ENCODE measurements at regions not wholly inside any gene's neighbourhood (a gene's known extent, or its start where the extent isn't known, plus 50 kb on each side); places are given as distances from the start of the nearest gene placed in this dataset.

DNA sequence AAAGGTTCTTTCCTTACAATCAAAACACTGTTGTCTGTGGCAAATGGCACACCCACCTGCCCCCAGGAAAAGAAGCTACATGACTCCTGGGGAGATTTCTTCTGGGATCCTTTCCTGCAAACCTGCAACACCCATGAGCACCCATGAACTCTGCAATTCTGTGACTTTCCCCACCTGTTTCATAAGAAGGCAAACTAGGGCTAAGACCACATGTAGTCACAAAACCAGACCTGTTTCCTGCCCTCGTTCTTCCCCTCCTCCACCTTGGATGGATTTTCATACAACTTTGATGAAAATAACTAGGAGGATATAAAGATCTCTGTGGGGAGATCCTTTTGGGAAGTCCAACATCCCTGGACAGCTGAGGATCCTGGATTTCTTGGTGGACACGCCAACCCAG lies 1084.7 kb downstream of the BCL11B start:
- Histone ChIP-seq H3K9me2 (ENCODE audit: insufficient read depth, low read length) (no peaks in the 10 kb centered on the region), H3K9me3 (ENCODE audit: low read length) (no peaks in the 10 kb centered on the region), H3K27ac (ENCODE audit: low read length) (no peak overlapping the region), H3K27me3 (ENCODE audit: insufficient read depth, low read depth, low read length) (no peaks in the 10 kb centered on the region), H3K9ac (ENCODE audit: low read length) (no peak overlapping the region), H3K36me3 (ENCODE audit: insufficient read depth, low read length) (no peaks in the 10 kb centered on the region), H3K4me2 (ENCODE audit: low read length) (no peak overlapping the region), H4K20me1 (ENCODE audit: insufficient read depth) (no peaks in the 10 kb centered on the region), H2AFZ (ENCODE audit: low read depth, low read length) (no peak overlapping the region), H3K79me2 (replicated peaks; ENCODE audit: insufficient read depth, low read length) (no peaks in the 10 kb centered on the region), H3K4me3 (ENCODE audit: low read length) (no peak overlapping the region), H3F3A (ENCODE audit: insufficient read depth, low read length, poor library complexity, severe bottlenecking) (no peaks in the 10 kb centered on the region)
- no peak for TF ChIP-seq EZH2 (IDR thresholded peaks at IDR 0.05; ENCODE audit: borderline replicate concordance, insufficient read depth, low read length, poor library complexity, severe bottlenecking)
- TF ChIP-seq CTCF (IDR thresholded peaks at IDR 0.05; ENCODE audit: poor library complexity, severe bottlenecking), result no peak
- TF ChIP-seq REST (IDR thresholded peaks at IDR 0.05; ENCODE audit: borderline replicate concordance), result no peak
- TF ChIP-seq EP300 (conservative IDR thresholded peaks at IDR 0.05; ENCODE audit: poor library complexity, severe bottlenecking), result no peak
- no peak for TF ChIP-seq SMC3 (conservative IDR thresholded peaks at IDR 0.05; ENCODE audit: poor library complexity)
- TF ChIP-seq MXI1 (conservative IDR thresholded peaks at IDR 0.05; ENCODE audit: poor library complexity, severe bottlenecking), result no peak
- TF ChIP-seq TAF1 (IDR thresholded peaks at IDR 0.05; ENCODE audit: low read depth), result no peak
- TF ChIP-seq RAD21 (conservative IDR thresholded peaks at IDR 0.05), result no peak
- TF ChIP-seq POLR2AphosphoS5 (IDR thresholded peaks at IDR 0.05), result no peak

- Histone ChIP-seq H3K4me3 (ENCODE audit: low read length) (no peak overlapping the region), H3F3A (ENCODE audit: insufficient read depth, low read length, poor library complexity, severe bottlenecking) (no peaks in the 10 kb centered on the region), H3K9me2 (ENCODE audit: insufficient read depth, low read length) (no peaks in the 10 kb centered on the region), H3K36me3 (ENCODE audit: insufficient read depth, low read length) (no peaks in the 10 kb centered on the region), H3K9ac (ENCODE audit: low read length) (no peak overlapping the region), H2AFZ (ENCODE audit: low read depth, low read length) (no peak overlapping the region), H3K27me3 (ENCODE audit: insufficient read depth, low read depth, low read length) (no peaks in the 10 kb centered on the region), H3K9me3 (ENCODE audit: low read length) (no peaks in the 10 kb centered on the region), H3K4me2 (ENCODE audit: low read length) (no peak overlapping the region), H3K79me2 (replicated peaks; ENCODE audit: insufficient read depth, low read length) (no peaks in the 10 kb centered on the region), H4K20me1 (ENCODE audit: insufficient read depth) (no peaks in the 10 kb centered on the region), H3K27ac (ENCODE audit: low read length) (no peak overlapping the region)
- TF ChIP-seq POLR2AphosphoS5 (IDR thresholded peaks at IDR 0.05), result no peak
- TF ChIP-seq REST (IDR thresholded peaks at IDR 0.05; ENCODE audit: borderline replicate concordance), result no peak
- TF ChIP-seq EP300 (conservative IDR thresholded peaks at IDR 0.05; ENCODE audit: poor library complexity, severe bottlenecking), result no peak
- no peak for TF ChIP-seq RAD21 (conservative IDR thresholded peaks at IDR 0.05)
- TF ChIP-seq SMC3 (conservative IDR thresholded peaks at IDR 0.05; ENCODE audit: poor library complexity), result no peak
- no peak for TF ChIP-seq TAF1 (IDR thresholded peaks at IDR 0.05; ENCODE audit: low read depth)
- no peak for TF ChIP-seq MXI1 (conservative IDR thresholded peaks at IDR 0.05; ENCODE audit: poor library complexity, severe bottlenecking)
- TF ChIP-seq CTCF (IDR thresholded peaks at IDR 0.05; ENCODE audit: poor library complexity, severe bottlenecking), result no peak
- no peak for TF ChIP-seq EZH2 (IDR thresholded peaks at IDR 0.05; ENCODE audit: borderline replicate concordance, insufficient read depth, low read length, poor library complexity, severe bottlenecking)
Measured at GRCh38 chr14:98189062-98189461, 1082.9 kb downstream of the BCL11B start.

Measured in neural cell (in vitro differentiated cells).